ENCODE measurements at regions not wholly inside any gene's neighbourhood (a gene's known extent, or its start where the extent isn't known, plus 50 kb on each side); places are given as distances from the start of the nearest gene placed in this dataset.

DNA sequence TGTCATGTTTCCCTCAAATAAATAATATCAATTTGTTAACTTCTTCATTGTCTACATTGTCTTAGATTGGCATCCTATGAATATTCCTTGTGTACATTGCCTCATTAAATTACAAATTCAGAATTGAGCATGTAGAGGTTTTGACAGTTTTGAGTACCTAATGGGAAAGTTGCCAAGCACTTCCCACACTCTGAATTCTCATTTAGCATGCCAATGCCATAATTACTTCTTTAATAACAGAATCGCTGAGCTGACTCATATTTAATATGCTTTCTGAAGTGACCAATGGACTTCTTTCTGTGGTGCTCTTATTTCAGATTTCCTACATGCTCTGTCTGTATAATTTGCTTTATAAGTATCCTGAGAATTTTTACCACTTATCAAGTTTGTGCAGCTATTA is 114.4 kb upstream of the NOL4 start:
- no peaks in the 10 kb centered on the region for H3K36me3 ChIP-seq
- H3K4me1 ChIP-seq, result no peaks in the 10 kb centered on the region
- no peaks in the 10 kb centered on the region for H3K9me3 ChIP-seq
- TF ChIP-seq, protein P1, sequence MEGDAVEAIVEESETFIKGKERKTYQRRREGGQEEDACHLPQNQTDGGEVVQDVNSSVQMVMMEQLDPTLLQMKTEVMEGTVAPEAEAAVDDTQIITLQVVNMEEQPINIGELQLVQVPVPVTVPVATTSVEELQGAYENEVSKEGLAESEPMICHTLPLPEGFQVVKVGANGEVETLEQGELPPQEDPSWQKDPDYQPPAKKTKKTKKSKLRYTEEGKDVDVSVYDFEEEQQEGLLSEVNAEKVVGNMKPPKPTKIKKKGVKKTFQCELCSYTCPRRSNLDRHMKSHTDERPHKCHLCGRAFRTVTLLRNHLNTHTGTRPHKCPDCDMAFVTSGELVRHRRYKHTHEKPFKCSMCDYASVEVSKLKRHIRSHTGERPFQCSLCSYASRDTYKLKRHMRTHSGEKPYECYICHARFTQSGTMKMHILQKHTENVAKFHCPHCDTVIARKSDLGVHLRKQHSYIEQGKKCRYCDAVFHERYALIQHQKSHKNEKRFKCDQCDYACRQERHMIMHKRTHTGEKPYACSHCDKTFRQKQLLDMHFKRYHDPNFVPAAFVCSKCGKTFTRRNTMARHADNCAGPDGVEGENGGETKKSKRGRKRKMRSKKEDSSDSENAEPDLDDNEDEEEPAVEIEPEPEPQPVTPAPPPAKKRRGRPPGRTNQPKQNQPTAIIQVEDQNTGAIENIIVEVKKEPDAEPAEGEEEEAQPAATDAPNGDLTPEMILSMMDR (IDR thresholded peaks at IDR 0.05; ENCODE audit: low read depth, low read length), result no peak
- H3K4me3 ChIP-seq (ENCODE audit: low read depth, low read length), result no peak overlapping the region
- no peaks in the 10 kb centered on the region for H3K27me3 ChIP-seq
- DNase-seq, result no peak

DNA sequence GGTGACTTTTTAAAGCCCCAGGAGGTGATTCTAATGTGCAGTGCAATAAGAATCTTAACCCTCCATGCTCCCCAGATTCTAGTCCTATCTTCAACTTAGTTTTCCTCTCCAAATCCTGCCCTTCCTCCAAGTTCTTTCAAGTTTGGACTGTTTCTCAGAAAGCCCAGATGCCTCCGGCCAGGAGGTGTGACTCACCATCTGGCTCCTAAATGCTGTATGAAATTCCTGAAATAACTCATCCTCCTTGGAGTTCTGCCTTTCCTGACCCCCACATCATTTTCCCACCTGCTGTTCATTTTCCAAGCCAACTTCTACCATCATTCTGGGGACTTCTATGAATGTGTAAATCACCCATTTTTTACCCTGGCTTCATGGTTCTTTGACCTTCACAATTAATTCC is 118.2 kb upstream of the NOL4 start:
- Histone ChIP-seq H3K4me3 (ENCODE audit: low read depth, low read length) (no peak overlapping the region), H3K9me3 (no peaks in the 10 kb centered on the region), H3K36me3 (no peaks in the 10 kb centered on the region), H3K27me3 (no peaks in the 10 kb centered on the region), H3K4me1 (no peaks in the 10 kb centered on the region)
- DNase-seq, result no peak
- TF ChIP-seq, protein P1 (IDR thresholded peaks at IDR 0.05; ENCODE audit: low read depth, low read length), result no peak

DNA sequence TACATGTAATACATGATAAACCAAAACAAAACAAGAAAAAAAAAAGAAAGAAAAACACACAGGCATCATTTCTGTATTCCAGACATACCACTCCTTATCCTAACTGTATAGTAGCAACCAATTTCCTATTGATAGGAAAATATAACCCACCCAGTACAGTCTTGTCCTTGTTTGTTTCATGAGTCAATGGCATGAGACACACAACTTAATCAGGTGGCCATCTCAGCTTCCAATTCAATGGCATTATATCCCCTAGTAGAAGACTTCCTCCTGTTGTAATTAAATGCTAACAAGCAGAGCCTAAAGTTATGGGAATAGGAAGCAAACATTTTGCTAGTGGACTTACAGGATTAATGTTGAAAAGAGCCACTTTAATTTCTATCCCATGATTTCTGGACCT is 121.0 kb upstream of the NOL4 start:
- TF ChIP-seq, protein P1 (IDR thresholded peaks at IDR 0.05; ENCODE audit: low read depth, low read length), result no peak
- H3K4me3 ChIP-seq (ENCODE audit: low read depth, low read length), result no peak overlapping the region
- H3K9me3 ChIP-seq, result no peaks in the 10 kb centered on the region
- DNase-seq, result no peak
- no peaks in the 10 kb centered on the region for H3K36me3 ChIP-seq
- H3K27me3 ChIP-seq, result no peaks in the 10 kb centered on the region
- no peaks in the 10 kb centered on the region for H3K4me1 ChIP-seq

DNA sequence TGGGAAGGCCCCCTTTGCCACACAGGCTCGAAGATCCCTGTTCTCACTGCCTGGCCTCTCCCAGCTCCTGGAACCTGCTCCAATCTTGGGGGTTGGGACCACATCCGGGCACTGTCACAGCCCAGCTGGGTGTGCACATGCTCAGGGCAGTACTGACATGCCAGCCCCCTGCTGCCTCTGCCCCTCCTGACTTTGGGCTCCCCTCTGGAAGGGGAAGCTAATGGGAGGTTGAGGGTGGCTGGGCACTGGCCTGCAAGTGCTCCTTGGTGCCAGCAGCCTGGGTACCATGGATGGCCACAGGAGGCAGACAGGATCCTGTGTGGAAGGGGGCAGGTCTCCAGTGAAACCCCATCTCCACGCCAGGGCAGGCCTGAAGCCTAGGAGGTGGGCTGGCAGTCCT is 126.1 kb upstream of the NOL4 start:
- no peak for DNase-seq
- H3K9me3 ChIP-seq, result no peaks in the 10 kb centered on the region
- H3K4me3 ChIP-seq (ENCODE audit: low read depth, low read length), result no peak overlapping the region
- no peaks in the 10 kb centered on the region for H3K36me3 ChIP-seq
- H3K27me3 ChIP-seq, result no peaks in the 10 kb centered on the region
- H3K4me1 ChIP-seq, result no peaks in the 10 kb centered on the region
- TF ChIP-seq, protein P1 (IDR thresholded peaks at IDR 0.05; ENCODE audit: low read depth, low read length), result no peak

DNA sequence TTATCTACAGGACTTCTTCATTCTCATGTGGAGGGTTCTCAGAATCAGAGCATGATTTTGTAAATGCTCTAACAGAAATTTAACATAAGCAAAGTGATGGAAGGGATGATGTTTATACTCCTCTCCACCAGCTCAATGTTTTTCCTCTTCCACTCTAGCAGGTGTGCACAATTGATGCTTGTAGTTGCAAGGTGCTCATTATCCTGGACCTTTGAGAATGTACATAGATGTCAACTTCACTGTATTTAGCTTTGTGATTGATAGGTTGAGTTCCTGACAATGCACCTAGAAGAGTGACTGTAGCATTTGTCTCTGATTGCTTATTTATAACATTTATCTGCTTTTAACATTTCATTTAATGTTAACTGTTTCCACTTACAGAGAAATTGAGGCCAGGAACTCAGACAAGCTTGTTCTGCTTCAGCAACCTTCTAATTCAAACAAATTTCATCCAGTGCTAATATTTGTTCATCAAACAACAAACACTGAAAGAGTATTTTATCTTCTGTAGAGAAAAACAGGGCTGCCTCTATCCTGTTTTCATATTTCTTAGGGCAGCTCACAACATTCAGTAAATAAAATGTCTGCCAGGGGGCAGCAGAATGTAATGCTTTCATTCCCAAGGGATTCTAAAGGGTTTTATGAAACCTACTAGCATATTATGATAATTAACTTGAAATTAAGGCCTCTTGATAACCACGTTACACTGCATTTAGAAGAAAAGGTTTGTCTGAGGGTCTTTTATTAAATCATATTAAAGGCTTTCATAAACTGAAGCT is 127.9 kb upstream of the NOL4 start:
- no peak overlapping the region for H3K4me3 ChIP-seq (ENCODE audit: low read depth, low read length)
- H3K4me1 ChIP-seq, result no peaks in the 10 kb centered on the region
- no peaks in the 10 kb centered on the region for H3K27me3 ChIP-seq
- no peak for DNase-seq
- H3K9me3 ChIP-seq, result no peaks in the 10 kb centered on the region
- H3K36me3 ChIP-seq, result no peaks in the 10 kb centered on the region
- TF ChIP-seq, protein P1 (IDR thresholded peaks at IDR 0.05; ENCODE audit: low read depth, low read length), result peak; percentile 24

DNA sequence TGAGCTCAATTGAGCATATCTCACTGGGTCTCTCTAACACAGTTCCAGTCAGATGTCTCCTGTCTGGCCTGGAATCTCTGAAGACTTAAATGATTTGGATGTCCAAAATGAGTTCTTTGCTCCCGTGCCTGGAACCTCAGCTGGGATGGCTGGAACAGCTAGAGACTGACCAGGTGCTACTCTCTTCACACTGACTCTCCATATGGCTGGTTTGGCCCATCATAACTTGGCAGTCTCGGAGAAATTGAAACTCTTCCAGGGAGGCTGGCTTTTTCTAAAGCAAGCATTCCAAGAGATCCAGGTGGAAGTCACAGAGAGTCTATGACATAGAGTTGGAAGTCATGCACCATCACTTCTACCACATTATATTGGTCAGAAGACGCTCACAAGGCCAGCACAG is 129.6 kb upstream of the NOL4 start:
- Histone ChIP-seq H3K9me3 (no peaks in the 10 kb centered on the region), H3K36me3 (no peaks in the 10 kb centered on the region), H3K27me3 (no peaks in the 10 kb centered on the region), H3K4me3 (ENCODE audit: low read depth, low read length) (no peak overlapping the region), H3K4me1 (no peaks in the 10 kb centered on the region)
- DNase-seq, result no peak
- TF ChIP-seq, protein P1 (IDR thresholded peaks at IDR 0.05; ENCODE audit: low read depth, low read length), result no peak

All from BE2C (cell line).